ENCODE measurements at regions not wholly inside any gene's neighbourhood (a gene's known extent, or its start where the extent isn't known, plus 50 kb on each side); places are given as distances from the start of the nearest gene placed in this dataset.

DNA sequence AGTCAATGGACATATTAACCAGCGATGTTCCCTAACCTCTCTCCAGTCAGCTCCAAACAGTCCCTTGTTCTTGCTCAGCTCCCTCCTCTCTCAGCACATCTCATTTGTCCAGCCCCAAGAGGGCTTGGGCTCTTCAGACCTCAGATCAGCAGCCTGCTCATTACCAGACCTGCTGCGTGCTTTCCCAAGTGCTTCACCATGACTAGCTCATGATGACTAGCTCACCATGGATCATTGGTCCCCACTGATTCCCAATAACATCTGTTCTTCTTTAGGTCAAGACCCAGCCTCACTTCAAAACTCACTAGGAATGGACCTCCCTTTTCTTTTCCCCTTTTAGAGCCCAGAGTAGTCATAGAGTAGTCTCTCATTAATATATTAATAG, 121.9 kb downstream of the SLC16A9 start:
- TF ChIP-seq EZH2phosphoT487 (IDR thresholded peaks at IDR 0.05; ENCODE audit: borderline replicate concordance, low read length), result no peak
- TF ChIP-seq, protein P1, sequence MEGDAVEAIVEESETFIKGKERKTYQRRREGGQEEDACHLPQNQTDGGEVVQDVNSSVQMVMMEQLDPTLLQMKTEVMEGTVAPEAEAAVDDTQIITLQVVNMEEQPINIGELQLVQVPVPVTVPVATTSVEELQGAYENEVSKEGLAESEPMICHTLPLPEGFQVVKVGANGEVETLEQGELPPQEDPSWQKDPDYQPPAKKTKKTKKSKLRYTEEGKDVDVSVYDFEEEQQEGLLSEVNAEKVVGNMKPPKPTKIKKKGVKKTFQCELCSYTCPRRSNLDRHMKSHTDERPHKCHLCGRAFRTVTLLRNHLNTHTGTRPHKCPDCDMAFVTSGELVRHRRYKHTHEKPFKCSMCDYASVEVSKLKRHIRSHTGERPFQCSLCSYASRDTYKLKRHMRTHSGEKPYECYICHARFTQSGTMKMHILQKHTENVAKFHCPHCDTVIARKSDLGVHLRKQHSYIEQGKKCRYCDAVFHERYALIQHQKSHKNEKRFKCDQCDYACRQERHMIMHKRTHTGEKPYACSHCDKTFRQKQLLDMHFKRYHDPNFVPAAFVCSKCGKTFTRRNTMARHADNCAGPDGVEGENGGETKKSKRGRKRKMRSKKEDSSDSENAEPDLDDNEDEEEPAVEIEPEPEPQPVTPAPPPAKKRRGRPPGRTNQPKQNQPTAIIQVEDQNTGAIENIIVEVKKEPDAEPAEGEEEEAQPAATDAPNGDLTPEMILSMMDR (conservative IDR thresholded peaks at IDR 0.05; ENCODE audit: low read depth, low read length), result no peak
